ENCODE measurements at regions not wholly inside any gene's neighbourhood (a gene's known extent, or its start where the extent isn't known, plus 50 kb on each side); places are given as distances from the start of the nearest gene placed in this dataset.

GRCh38 chr11:82288471-82288870 is 445.2 kb downstream of the FAM181B start:
- Histone ChIP-seq H3K9me3 (ENCODE audit: low read depth) (no peaks in the 10 kb centered on the region), H2AFZ (no peak overlapping the region), H3K79me2 (no peaks in the 10 kb centered on the region), H3K27ac (no peak overlapping the region), H3K27me3 (no peaks in the 10 kb centered on the region), H4K20me1 (ENCODE audit: insufficient read depth, poor library complexity, severe bottlenecking) (no peaks in the 10 kb centered on the region), H3K4me3 (no peak overlapping the region), H3K9me2 (replicated peaks; ENCODE audit: insufficient read depth) (no peaks in the 10 kb centered on the region), H3K4me2 (no peak overlapping the region), H3K36me3 (replicated peaks; ENCODE audit: insufficient read depth, low read depth) (no peaks in the 10 kb centered on the region), H3K4me1 (ENCODE audit: insufficient read depth) (no peaks in the 10 kb centered on the region)
- TF ChIP-seq, protein P1, sequence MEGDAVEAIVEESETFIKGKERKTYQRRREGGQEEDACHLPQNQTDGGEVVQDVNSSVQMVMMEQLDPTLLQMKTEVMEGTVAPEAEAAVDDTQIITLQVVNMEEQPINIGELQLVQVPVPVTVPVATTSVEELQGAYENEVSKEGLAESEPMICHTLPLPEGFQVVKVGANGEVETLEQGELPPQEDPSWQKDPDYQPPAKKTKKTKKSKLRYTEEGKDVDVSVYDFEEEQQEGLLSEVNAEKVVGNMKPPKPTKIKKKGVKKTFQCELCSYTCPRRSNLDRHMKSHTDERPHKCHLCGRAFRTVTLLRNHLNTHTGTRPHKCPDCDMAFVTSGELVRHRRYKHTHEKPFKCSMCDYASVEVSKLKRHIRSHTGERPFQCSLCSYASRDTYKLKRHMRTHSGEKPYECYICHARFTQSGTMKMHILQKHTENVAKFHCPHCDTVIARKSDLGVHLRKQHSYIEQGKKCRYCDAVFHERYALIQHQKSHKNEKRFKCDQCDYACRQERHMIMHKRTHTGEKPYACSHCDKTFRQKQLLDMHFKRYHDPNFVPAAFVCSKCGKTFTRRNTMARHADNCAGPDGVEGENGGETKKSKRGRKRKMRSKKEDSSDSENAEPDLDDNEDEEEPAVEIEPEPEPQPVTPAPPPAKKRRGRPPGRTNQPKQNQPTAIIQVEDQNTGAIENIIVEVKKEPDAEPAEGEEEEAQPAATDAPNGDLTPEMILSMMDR (IDR thresholded peaks at IDR 0.05; ENCODE audit: poor library complexity) = no peak
- no peak for TF ChIP-seq EZH2 (IDR thresholded peaks at IDR 0.05; ENCODE audit: borderline replicate concordance)
- no peak for TF ChIP-seq EZH2phosphoT487 (IDR thresholded peaks at IDR 0.05; ENCODE audit: low read depth, severe bottlenecking, unreplicated experiment)
- WGBS (ENCODE audit: low lambda C conversion rate, missing lambda C conversion rate) = 66% methylated on average over 2 of the region's 2 CpGs
- DNase-seq (ENCODE audit: low spot score) = no peak

DNA sequence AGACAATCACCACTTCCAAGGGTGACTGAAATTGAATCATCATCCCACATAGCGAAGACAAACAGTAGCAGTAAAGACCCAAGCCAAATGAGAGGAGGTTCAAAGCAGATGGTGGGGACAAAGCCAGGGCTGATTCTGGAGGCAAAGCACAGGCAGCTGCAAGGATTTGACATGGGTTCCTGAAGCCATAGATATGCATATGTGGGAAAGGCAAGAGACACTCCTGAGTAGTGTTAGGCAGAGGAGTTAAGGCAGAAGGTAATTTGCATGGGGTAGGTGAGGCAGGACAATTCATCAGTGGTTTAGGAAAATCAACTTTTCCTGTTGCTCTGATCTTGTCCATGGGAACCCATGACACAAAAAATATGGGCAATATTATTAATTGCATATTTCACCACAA is 462.8 kb downstream of the FAM181B start:
- Histone ChIP-seq H3K79me2 (no peaks in the 10 kb centered on the region), H3K4me2 (no peak overlapping the region), H3K4me1 (ENCODE audit: insufficient read depth) (no peaks in the 10 kb centered on the region), H3K9me2 (replicated peaks; ENCODE audit: insufficient read depth) (no peaks in the 10 kb centered on the region), H3K9me3 (ENCODE audit: low read depth) (no peaks in the 10 kb centered on the region), H3K27ac (no peak overlapping the region), H3K4me3 (no peak overlapping the region), H3K27me3 (no peaks in the 10 kb centered on the region), H2AFZ (no peak overlapping the region), H4K20me1 (ENCODE audit: insufficient read depth, poor library complexity, severe bottlenecking) (no peaks in the 10 kb centered on the region), H3K36me3 (replicated peaks; ENCODE audit: insufficient read depth, low read depth) (no peaks in the 10 kb centered on the region)
- no peak for TF ChIP-seq EZH2 (IDR thresholded peaks at IDR 0.05; ENCODE audit: borderline replicate concordance)
- TF ChIP-seq, protein P1 (IDR thresholded peaks at IDR 0.05; ENCODE audit: poor library complexity) = no peak
- TF ChIP-seq EZH2phosphoT487 (IDR thresholded peaks at IDR 0.05; ENCODE audit: low read depth, severe bottlenecking, unreplicated experiment) = no peak
- DNase-seq (ENCODE audit: low spot score) = no peak
- 100% methylated on average over 1 of the region's 1 CpG for WGBS (ENCODE audit: low lambda C conversion rate, missing lambda C conversion rate)

- no peak for DNase-seq (ENCODE audit: low spot score)
- no peaks in the 10 kb centered on the region for H3K9me2 ChIP-seq (replicated peaks; ENCODE audit: insufficient read depth)
- no peak overlapping the region for H3K4me3 ChIP-seq
- no peaks in the 10 kb centered on the region for H3K27me3 ChIP-seq
- no peaks in the 10 kb centered on the region for H4K20me1 ChIP-seq (ENCODE audit: insufficient read depth, poor library complexity, severe bottlenecking)
- H2AFZ ChIP-seq = no peak overlapping the region
- H3K27ac ChIP-seq = no peak overlapping the region
- no peaks in the 10 kb centered on the region for H3K4me1 ChIP-seq (ENCODE audit: insufficient read depth)
- no peaks in the 10 kb centered on the region for H3K9me3 ChIP-seq (ENCODE audit: low read depth)
- WGBS (ENCODE audit: low lambda C conversion rate, missing lambda C conversion rate) = 77% methylated on average over 6 of the region's 6 CpGs
- H3K36me3 ChIP-seq (replicated peaks; ENCODE audit: insufficient read depth, low read depth) = no peaks in the 10 kb centered on the region
- no peak overlapping the region for H3K4me2 ChIP-seq
- no peaks in the 10 kb centered on the region for H3K79me2 ChIP-seq
- TF ChIP-seq EZH2phosphoT487 (IDR thresholded peaks at IDR 0.05; ENCODE audit: low read depth, severe bottlenecking, unreplicated experiment) (no peak), EZH2 (IDR thresholded peaks at IDR 0.05; ENCODE audit: borderline replicate concordance) (no peak)
- TF ChIP-seq, protein P1 (IDR thresholded peaks at IDR 0.05; ENCODE audit: poor library complexity) = no peak
Measured at GRCh38 chr11:82268627-82269026, 465.0 kb downstream of the FAM181B start.

DNA sequence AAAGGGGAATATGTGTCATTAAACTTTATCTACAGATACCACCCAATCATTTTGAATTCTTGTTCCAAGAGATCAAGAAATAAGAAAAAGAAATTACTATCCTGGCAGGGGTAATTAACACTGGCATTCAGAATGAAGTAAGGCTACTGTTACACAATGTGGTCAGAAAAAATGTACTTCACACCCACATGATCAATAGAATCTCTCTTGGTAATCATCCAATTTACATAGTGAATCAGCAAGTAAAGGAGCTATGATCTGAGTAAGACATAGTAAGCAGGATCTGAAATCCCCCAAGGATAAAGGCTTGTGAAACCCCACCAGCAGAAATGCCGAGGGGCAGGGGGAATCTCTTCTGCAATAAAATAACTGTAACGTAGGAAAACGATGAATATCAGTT is 466.5 kb downstream of the FAM181B start:
- TF ChIP-seq, protein P1 (IDR thresholded peaks at IDR 0.05; ENCODE audit: poor library complexity) = no peak
- TF ChIP-seq EZH2phosphoT487 (IDR thresholded peaks at IDR 0.05; ENCODE audit: low read depth, severe bottlenecking, unreplicated experiment) (no peak), EZH2 (IDR thresholded peaks at IDR 0.05; ENCODE audit: borderline replicate concordance) (no peak)
- WGBS (ENCODE audit: low lambda C conversion rate, missing lambda C conversion rate) = 94% methylated on average over 3 of the region's 3 CpGs

More for the DNA sequence above, 466.5 kb downstream of the FAM181B start:
- DNase-seq (ENCODE audit: low spot score) = no peak
- Histone ChIP-seq H3K4me1 (ENCODE audit: insufficient read depth) (no peaks in the 10 kb centered on the region), H3K9me2 (replicated peaks; ENCODE audit: insufficient read depth) (no peaks in the 10 kb centered on the region), H3K27ac (no peak overlapping the region), H3K27me3 (no peaks in the 10 kb centered on the region), H3K9me3 (ENCODE audit: low read depth) (no peaks in the 10 kb centered on the region), H3K36me3 (replicated peaks; ENCODE audit: insufficient read depth, low read depth) (no peaks in the 10 kb centered on the region), H3K4me2 (no peak overlapping the region), H4K20me1 (ENCODE audit: insufficient read depth, poor library complexity, severe bottlenecking) (no peaks in the 10 kb centered on the region), H3K79me2 (no peaks in the 10 kb centered on the region), H2AFZ (no peak overlapping the region), H3K4me3 (no peak overlapping the region)
